PC-9 (cell line): ENCODE measurements at regions not wholly inside any gene's neighbourhood (a gene's known extent, or its start where the extent isn't known, plus 50 kb on each side); places are given as distances from the start of the nearest gene placed in this dataset.
"Not testable (repeated sequence)": the region's sequence is repeated elsewhere in the genome, so short reads cannot be mapped to it uniquely, and the experiment has no call there.

Source experiments
- BruUV-seq: library from RNA; stranded (reverse); fragments of 400-500 nt; replicated peaks from 2 replicates; lab custom pipeline; 2021; lab: Mats Ljungman, UMichigan
- CTCF ChIA-PET: fragments of 300-600 bp; sonication (Branson Sonifier 250); formaldehyde crosslinking; loops from one replicate; lab custom pipeline; 2022; ENCODE audit warnings: antibody characterized with exemption; lab: Charles Lee
- POLR2A ChIA-PET: fragments of 300-600 bp; sonication (Branson Sonifier 250); formaldehyde crosslinking; loops from one replicate; lab custom pipeline; 2022; ENCODE audit warnings: antibody characterized with exemption; ENCODE audit not compliant: unreplicated experiment; lab: Charles Lee
- DNase-seq, 2 experiments: peaks; one replicate each; pipeline versions ENCODE4 v3.0.0 to v3.0.0-alpha.2; 2015 to 2022; ENCODE audit warnings: mixed read lengths in 1 of 2
- H2AFZ ChIP-seq: fragments of 200-600 bp; sonication (generic); 2 replicates; pipeline ENCODE4 v1.8.1; 2017; ENCODE audit warnings: antibody characterized with exemption
- H3F3A ChIP-seq: fragments of 200-600 bp; sonication (generic); 2 replicates; pipeline ENCODE4 v1.8.1; 2017; ENCODE audit warnings: antibody characterized with exemption, mild to moderate bottlenecking, low read depth; ENCODE audit not compliant: insufficient read depth
- H3K27ac ChIP-seq: fragments of 200-600 bp; sonication (generic); 2 replicates; pipeline ENCODE4 v1.6.1; 2016; ENCODE audit warnings: mixed run types
- H3K27me3 ChIP-seq: fragments of 200-600 bp; sonication (generic); 2 replicates; pipeline ENCODE4 v1.6.1; 2016; ENCODE audit warnings: low read depth, mixed run types; ENCODE audit not compliant: insufficient read depth
- H3K36me3 ChIP-seq: fragments of 200-600 bp; sonication (generic); 2 replicates; pipeline ENCODE4 v1.6.1; 2016; ENCODE audit warnings: low read depth, mixed run types
- H3K4me1 ChIP-seq: fragments of 200-600 bp; sonication (generic); replicated peaks from 2 replicates; pipeline ENCODE4 v1.6.1; 2016; ENCODE audit warnings: mixed run types; ENCODE audit not compliant: insufficient read depth
- H3K4me2 ChIP-seq: fragments of 200-600 bp; sonication (generic); 2 replicates; pipeline ENCODE4 v1.6.1; 2017; ENCODE audit warnings: mixed run types
- H3K4me3 ChIP-seq: fragments of 200-600 bp; sonication (generic); 2 replicates; pipeline ENCODE4 v1.6.1; 2016; ENCODE audit warnings: mixed run types
- H3K79me2 ChIP-seq: fragments of 200-600 bp; sonication (generic); 2 replicates; pipeline ENCODE4 v1.6.1; 2017; ENCODE audit warnings: low read depth, mixed run types
- H3K9me2 ChIP-seq: fragments of 200-600 bp; sonication (generic); 2 replicates; pipeline ENCODE4 v1.8.1; 2017; ENCODE audit warnings: mild to moderate bottlenecking; ENCODE audit not compliant: insufficient read depth
- H3K9me3 ChIP-seq: fragments of 200-600 bp; sonication (generic); 2 replicates; pipeline ENCODE4 v1.8.1; 2016; ENCODE audit warnings: low read depth; ENCODE audit not compliant: insufficient read depth
- H4K20me1 ChIP-seq: fragments of 200-600 bp; sonication (generic); 2 replicates; pipeline ENCODE4 v1.8.1; 2017; ENCODE audit not compliant: insufficient read depth
- CTCF ChIP-seq: fragments of 200-600 bp; sonication (generic); conservative IDR thresholded peaks from 2 replicates; pipeline ENCODE4 v1.6.1; 2017; ENCODE audit warnings: mixed run types, antibody characterized with exemption, mild to moderate bottlenecking, moderate library complexity
- EZH2 ChIP-seq: fragments of 200-600 bp; sonication (generic); IDR thresholded peaks from 2 replicates; pipeline ENCODE4 v1.8.0; 2017; ENCODE audit warnings: antibody characterized with exemption, low read depth
- intact Hi-C: fragments of 100-400 bp; cut with micrococcal nuclease; formaldehyde crosslinking; loops from one replicate; pipeline ENCODE4 v1.10.0; 2022; ENCODE audit not compliant: unreplicated experiment

- no peak overlapping the region for H2AFZ ChIP-seq
- intact Hi-C loops, result no loop called here
- H3K36me3 ChIP-seq, result no peaks in the 10 kb centered on the region
- ChIA-PET POLR2A (no interaction called here), CTCF (no interaction called here)
- no TSS peak for BruUV-seq
- H3F3A ChIP-seq, result no peaks in the 10 kb centered on the region
- H3K9me3 ChIP-seq, result no peaks in the 10 kb centered on the region
- H3K79me2 ChIP-seq, result no peaks in the 10 kb centered on the region
- no peak overlapping the region for H3K4me2 ChIP-seq
- no peaks in the 10 kb centered on the region for H3K4me1 ChIP-seq
- no peaks in the 10 kb centered on the region for H3K9me2 ChIP-seq
- DNase-seq, result no peak
- no peak overlapping the region for H3K27ac ChIP-seq
- no peaks in the 10 kb centered on the region for H3K27me3 ChIP-seq
- H3K4me3 ChIP-seq, result no peak overlapping the region
- no peaks in the 10 kb centered on the region for H4K20me1 ChIP-seq
- TF ChIP-seq CTCF (no peak), EZH2 (no peak)
Measured at GRCh38 chrX:122270809-122271494, 913.1 kb upstream of the GRIA3 start.

- H3K79me2 ChIP-seq, result no peaks in the 10 kb centered on the region
- no peaks in the 10 kb centered on the region for H3K4me1 ChIP-seq
- no peaks in the 10 kb centered on the region for H3K36me3 ChIP-seq
- no peak for TF ChIP-seq CTCF
- no peak for TF ChIP-seq EZH2
- H3K4me2 ChIP-seq, result no peak overlapping the region
- no TSS peak for BruUV-seq
- no peaks in the 10 kb centered on the region for H3F3A ChIP-seq
- no peak overlapping the region for H3K27ac ChIP-seq
- intact Hi-C loops, result no loop called here
- no peak for DNase-seq
- ChIA-PET POLR2A (no interaction called here), CTCF (no interaction called here)
- H3K4me3 ChIP-seq, result no peak overlapping the region
- no peaks in the 10 kb centered on the region for H3K9me3 ChIP-seq
- H3K27me3 ChIP-seq, result no peaks in the 10 kb centered on the region
- no peak overlapping the region for H2AFZ ChIP-seq
- H3K9me2 ChIP-seq, result no peaks in the 10 kb centered on the region
- no peaks in the 10 kb centered on the region for H4K20me1 ChIP-seq
Measured at GRCh38 chrX:122272011-122272410, 912.1 kb upstream of the GRIA3 start.

GRCh38 chrX:122279746-122280145, 904.3 kb upstream of the GRIA3 start:
- H2AFZ ChIP-seq, result no peak overlapping the region
- no peak overlapping the region for H3K4me3 ChIP-seq
- DNase-seq, result no peak
- BruUV-seq, result no TSS peak
- no peaks in the 10 kb centered on the region for H3K36me3 ChIP-seq
- no peaks in the 10 kb centered on the region for H3K9me2 ChIP-seq
- H3K27me3 ChIP-seq, result no peaks in the 10 kb centered on the region
- H3K4me1 ChIP-seq, result no peaks in the 10 kb centered on the region
- H3K4me2 ChIP-seq, result no peak overlapping the region
- ChIA-PET POLR2A (no interaction called here), CTCF (no interaction called here)
- no peaks in the 10 kb centered on the region for H4K20me1 ChIP-seq
- no peaks in the 10 kb centered on the region for H3K79me2 ChIP-seq
- intact Hi-C loops, result no loop called here
- no peaks in the 10 kb centered on the region for H3F3A ChIP-seq
- no peaks in the 10 kb centered on the region for H3K9me3 ChIP-seq
- no peak overlapping the region for H3K27ac ChIP-seq
- TF ChIP-seq CTCF, result no peak

- H3K27ac ChIP-seq, H3K4me3 ChIP-seq, intact Hi-C loops, POLR2A ChIA-PET, H2AFZ ChIP-seq, H3K79me2 ChIP-seq, H3K9me3 ChIP-seq, BruUV-seq, H3K36me3 ChIP-seq, H3K27me3 ChIP-seq, H3F3A ChIP-seq, H4K20me1 ChIP-seq, H3K4me2 ChIP-seq, DNase-seq, H3K9me2 ChIP-seq, H3K4me1 ChIP-seq, CTCF ChIA-PET: not testable (repeated sequence)
Measured at GRCh38 chrX:122299822-122300221, 884.3 kb upstream of the GRIA3 start.
